Tibial nerve (tissue), 4 donors: ENCODE measurements at regions not wholly inside any gene's neighbourhood (a gene's known extent, or its start where the extent isn't known, plus 50 kb on each side); places are given as distances from the start of the nearest gene placed in this dataset.

Source experiments
- DNase-seq, 2 donors: peaks; one replicate each; pipeline ENCODE4 v3.0.0-alpha.2; 2019; ENCODE audit warnings: low spot score in 2 of 2
- H3K27ac ChIP-seq, 4 donors: fragments of 200-600 bp; sonication (generic) in 3 of 4; one replicate each; pipeline ENCODE4 v1.5.1; 2017 to 2019; ENCODE audit warnings: mild to moderate bottlenecking in 1 of 4
- H3K27me3 ChIP-seq, 2 donors: fragments of 200-600 bp; sonication (generic) in 1 of 2; one replicate each; pipeline versions ENCODE4 v1.5.1 to v1.6.0; 2017 to 2019
- H3K36me3 ChIP-seq, 3 donors: fragments of 200-600 bp; sonication (generic); one replicate each; pipeline ENCODE4 v1.5.1; 2018 to 2019
- H3K4me1 ChIP-seq, 4 donors: fragments of 200-600 bp; sonication (generic) in 3 of 4; one replicate each; pipeline ENCODE4 v1.5.1; 2017 to 2019
- H3K4me3 ChIP-seq, 4 donors: fragments of 200-600 bp; sonication (generic) in 3 of 4; one replicate each; pipeline ENCODE4 v1.5.1; 2017 to 2019; ENCODE audit warnings: mild to moderate bottlenecking in 1 of 4, moderate library complexity in 1 of 4
- H3K9me3 ChIP-seq, 4 donors: fragments of 200-600 bp; sonication (generic) in 3 of 4; one replicate each; pipeline ENCODE4 v1.5.1; 2017 to 2019
- CTCF ChIP-seq, 5 experiments: fragments of 200-600 bp in 3 of 5; fragments of 450-650 bp in 2 of 5; sonication (generic) in 3 of 5; IDR thresholded peaks; one replicate each; pipeline ENCODE4 v1.5.1; 2016 to 2019; ENCODE audit warnings: antibody characterized with exemption in 5 of 5, mild to moderate bottlenecking in 3 of 5, moderate library complexity in 2 of 5
- EP300 ChIP-seq, 2 donors: sonication (generic); formaldehyde crosslinking; IDR thresholded peaks; one replicate each; pipeline ENCODE4 v1.6.1; 2017; ENCODE audit warnings: antibody characterized with exemption in 2 of 2, mild to moderate bottlenecking in 1 of 2
- POLR2A ChIP-seq, 2 donors: fragments of 450-650 bp; IDR thresholded peaks; one replicate each; pipeline ENCODE4 v1.6.1; 2017; ENCODE audit warnings: antibody characterized with exemption in 2 of 2, mild to moderate bottlenecking in 2 of 2, moderate library complexity in 2 of 2
- WGBS, 2 donors: methylation state at CpG; one replicate each; pipeline ENCODE4 v1.1.5; 2018; 5-methylcytosine and 5-hydroxymethylcytosine counted together

GRCh38 chr5:74945561-74946165, 79.5 kb upstream of the FAM169A start:
- Histone ChIP-seq H3K27me3 (no peaks in the 10 kb centered on the region), H3K27ac (no peak overlapping the region), H3K4me1 (no peaks in the 10 kb centered on the region), H3K4me3 (no peak overlapping the region), H3K9me3 (no peaks in the 10 kb centered on the region), H3K36me3 (no peaks in the 10 kb centered on the region)
- TF ChIP-seq POLR2A (IDR thresholded peaks at IDR 0.05) (no peak), EP300 (IDR thresholded peaks at IDR 0.05) (no peak), CTCF (IDR thresholded peaks at IDR 0.05) (no peak)
- 64 to 67% methylated on average over 4 of the region's 4 CpGs for WGBS, 2 donors
- no peak for DNase-seq

- no peak overlapping the region for H3K4me3 ChIP-seq
- H3K9me3 ChIP-seq: no peaks in the 10 kb centered on the region
- DNase-seq: no peak
- no peaks in the 10 kb centered on the region for H3K27me3 ChIP-seq
- 66 to 70% methylated on average over 2 of the region's 2 CpGs for WGBS, 2 donors
- no peaks in the 10 kb centered on the region for H3K4me1 ChIP-seq
- no peaks in the 10 kb centered on the region for H3K36me3 ChIP-seq
- no peak overlapping the region for H3K27ac ChIP-seq
- TF ChIP-seq CTCF (IDR thresholded peaks at IDR 0.05) (no peak), EP300 (IDR thresholded peaks at IDR 0.05) (no peak), POLR2A (IDR thresholded peaks at IDR 0.05) (no peak)
Measured at GRCh38 chr5:74943905-74944304, 77.7 kb upstream of the FAM169A start.

- WGBS, 2 donors: 89% methylated on average over 10 of the region's 10 CpGs
- Histone ChIP-seq H3K9me3 (no peaks in the 10 kb centered on the region), H3K36me3 (no peaks in the 10 kb centered on the region), H3K27me3 (no peaks in the 10 kb centered on the region), H3K27ac (no peak overlapping the region), H3K4me3 (no peak overlapping the region), H3K4me1 (no peaks in the 10 kb centered on the region)
- DNase-seq: no peak
- TF ChIP-seq EP300 (IDR thresholded peaks at IDR 0.05): no peak
- TF ChIP-seq POLR2A (IDR thresholded peaks at IDR 0.05): no peak
- no peak for TF ChIP-seq CTCF (IDR thresholded peaks at IDR 0.05)
Measured at GRCh38 chr5:74942622-74943286, 76.6 kb upstream of the FAM169A start.

GRCh38 chr5:74940782-74941353, 74.7 kb upstream of the FAM169A start:
- H3K27me3 ChIP-seq: no peaks in the 10 kb centered on the region
- H3K4me3 ChIP-seq: no peak overlapping the region
- no peak for DNase-seq
- no peaks in the 10 kb centered on the region for H3K4me1 ChIP-seq
- WGBS, 2 donors: 86 to 90% methylated on average over 2 of the region's 2 CpGs
- TF ChIP-seq EP300 (IDR thresholded peaks at IDR 0.05) (no peak), POLR2A (IDR thresholded peaks at IDR 0.05) (no peak), CTCF (IDR thresholded peaks at IDR 0.05) (no peak)
- H3K36me3 ChIP-seq: no peaks in the 10 kb centered on the region
- H3K9me3 ChIP-seq: no peaks in the 10 kb centered on the region
- H3K27ac ChIP-seq: no peak overlapping the region

GRCh38 chr5:74938250-74938933, 72.2 kb upstream of the FAM169A start:
- H3K36me3 ChIP-seq: no peaks in the 10 kb centered on the region
- H3K9me3 ChIP-seq: no peaks in the 10 kb centered on the region
- TF ChIP-seq EP300 (IDR thresholded peaks at IDR 0.05) (no peak), CTCF (IDR thresholded peaks at IDR 0.05) (no peak), POLR2A (IDR thresholded peaks at IDR 0.05) (no peak)
- DNase-seq: no peak
- H3K4me3 ChIP-seq: no peak overlapping the region
- H3K27me3 ChIP-seq: no peaks in the 10 kb centered on the region
- H3K4me1 ChIP-seq: peaks cover 0 to 5% (median 0%) of the 10 kb centered on the region in 4 donors
- no peak overlapping the region for H3K27ac ChIP-seq
